MM.1S (cell line): ENCODE measurements at regions not wholly inside any gene's neighbourhood (a gene's known extent, or its start where the extent isn't known, plus 50 kb on each side); places are given as distances from the start of the nearest gene placed in this dataset.

ENCODE experiments used
- EZH2 ChIP-seq: fragments of 300-600 bp; sonication (generic); optimal IDR thresholded peaks from 2 replicates; pipeline ENCODE3; 2017; ENCODE audit warnings: low read depth, mild to moderate bottlenecking, antibody characterized with exemption, low read length, mixed read lengths
- EZH2phosphoT487 ChIP-seq: fragments of 300-600 bp; sonication (generic); IDR thresholded peaks from 2 replicates; pipeline ENCODE4 v1.6.1; 2018; ENCODE audit warnings: antibody characterized with exemption, low read length
- TF ChIP-seq, protein P1 (sequence below): fragments of 300-600 bp; sonication (generic); IDR thresholded peaks from 2 replicates; pipeline ENCODE4 v1.5.1; 2016; ENCODE audit warnings: antibody characterized with exemption, low read length, mixed read lengths

DNA sequence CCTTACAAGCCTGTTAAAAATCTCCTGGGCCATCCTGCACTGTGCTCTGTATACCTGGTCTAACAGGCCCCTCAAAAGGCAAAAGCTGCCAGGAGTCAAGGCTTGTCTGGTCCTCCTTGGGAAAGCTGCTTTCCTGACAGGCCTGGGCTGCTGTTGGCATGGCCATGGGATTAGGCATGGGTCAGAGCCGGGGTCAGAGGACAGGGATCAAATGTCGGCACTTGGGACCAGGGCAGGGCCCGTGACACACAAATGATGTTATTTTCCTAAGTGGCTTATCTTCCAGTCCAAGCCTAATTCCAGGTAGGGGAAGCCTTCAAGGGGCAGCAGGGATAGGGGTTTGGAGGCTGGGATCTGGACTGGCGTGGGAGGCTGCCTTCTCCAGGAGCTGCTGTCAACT, 191.5 kb upstream of the GPR26 start:
- TF ChIP-seq, protein P1, sequence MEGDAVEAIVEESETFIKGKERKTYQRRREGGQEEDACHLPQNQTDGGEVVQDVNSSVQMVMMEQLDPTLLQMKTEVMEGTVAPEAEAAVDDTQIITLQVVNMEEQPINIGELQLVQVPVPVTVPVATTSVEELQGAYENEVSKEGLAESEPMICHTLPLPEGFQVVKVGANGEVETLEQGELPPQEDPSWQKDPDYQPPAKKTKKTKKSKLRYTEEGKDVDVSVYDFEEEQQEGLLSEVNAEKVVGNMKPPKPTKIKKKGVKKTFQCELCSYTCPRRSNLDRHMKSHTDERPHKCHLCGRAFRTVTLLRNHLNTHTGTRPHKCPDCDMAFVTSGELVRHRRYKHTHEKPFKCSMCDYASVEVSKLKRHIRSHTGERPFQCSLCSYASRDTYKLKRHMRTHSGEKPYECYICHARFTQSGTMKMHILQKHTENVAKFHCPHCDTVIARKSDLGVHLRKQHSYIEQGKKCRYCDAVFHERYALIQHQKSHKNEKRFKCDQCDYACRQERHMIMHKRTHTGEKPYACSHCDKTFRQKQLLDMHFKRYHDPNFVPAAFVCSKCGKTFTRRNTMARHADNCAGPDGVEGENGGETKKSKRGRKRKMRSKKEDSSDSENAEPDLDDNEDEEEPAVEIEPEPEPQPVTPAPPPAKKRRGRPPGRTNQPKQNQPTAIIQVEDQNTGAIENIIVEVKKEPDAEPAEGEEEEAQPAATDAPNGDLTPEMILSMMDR: no peak
- TF ChIP-seq EZH2 (no peak), EZH2phosphoT487 (no peak)
